C4-2B (cell line): ENCODE measurements at regions not wholly inside any gene's neighbourhood (a gene's known extent, or its start where the extent isn't known, plus 50 kb on each side); places are given as distances from the start of the nearest gene placed in this dataset.

Experiments
- H3K27ac ChIP-seq: fragments of 450-650 bp; 2 replicates; pipeline ENCODE4 v1.5.1; 2017
- CTCF ChIP-seq: fragments of 450-650 bp; conservative IDR thresholded peaks from 2 replicates; pipeline ENCODE4 v1.5.1; 2017; ENCODE audit warnings: mild to moderate bottlenecking
- ZFX ChIP-seq: fragments of 450-650 bp; IDR thresholded peaks from 2 replicates; pipeline ENCODE4 v1.6.1; 2017

DNA sequence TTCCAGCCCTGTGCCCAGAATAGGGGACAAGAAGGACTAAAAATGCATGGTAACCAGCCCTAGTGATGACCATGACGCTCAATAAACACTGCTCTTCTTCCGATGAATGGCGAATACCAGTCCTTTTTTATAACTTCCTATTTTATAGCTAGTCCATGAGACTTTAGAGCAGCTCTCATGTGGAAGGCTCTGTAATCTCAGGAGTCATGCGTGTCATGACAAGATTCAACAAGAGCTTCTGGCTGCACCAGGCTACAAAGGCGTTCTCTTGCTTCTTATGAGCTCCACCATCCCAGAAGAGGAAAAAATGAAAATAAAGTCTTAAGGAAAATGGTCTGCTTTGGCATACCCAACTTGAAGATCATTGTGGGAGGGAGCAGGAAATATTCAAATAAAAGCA lies 141.0 kb downstream of the TMCO5A start:
- H3K27ac ChIP-seq = no peak overlapping the region
- TF ChIP-seq ZFX (no peak), CTCF (no peak)

DNA sequence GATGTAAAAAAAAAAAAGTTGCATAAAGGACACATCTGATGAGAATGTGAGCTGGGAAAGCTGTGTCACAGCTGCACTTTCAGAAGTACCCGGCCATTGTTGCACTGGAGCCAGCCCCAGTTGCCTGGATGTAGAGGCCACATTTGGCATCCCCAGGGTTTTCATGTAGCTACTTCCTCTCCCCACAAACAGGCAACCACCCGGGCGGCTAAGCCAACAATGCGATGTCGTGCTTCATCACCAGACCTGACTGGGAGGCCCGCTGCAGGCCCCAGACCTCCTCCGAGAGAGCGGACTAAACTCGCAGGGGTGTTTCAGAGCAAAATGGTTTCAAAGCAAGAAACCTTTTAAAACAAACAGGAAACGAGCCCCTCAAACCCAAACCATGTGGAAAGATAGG lies 142.3 kb downstream of the TMCO5A start:
- no peak overlapping the region for H3K27ac ChIP-seq
- TF ChIP-seq CTCF (no peak), ZFX (no peak)

DNA sequence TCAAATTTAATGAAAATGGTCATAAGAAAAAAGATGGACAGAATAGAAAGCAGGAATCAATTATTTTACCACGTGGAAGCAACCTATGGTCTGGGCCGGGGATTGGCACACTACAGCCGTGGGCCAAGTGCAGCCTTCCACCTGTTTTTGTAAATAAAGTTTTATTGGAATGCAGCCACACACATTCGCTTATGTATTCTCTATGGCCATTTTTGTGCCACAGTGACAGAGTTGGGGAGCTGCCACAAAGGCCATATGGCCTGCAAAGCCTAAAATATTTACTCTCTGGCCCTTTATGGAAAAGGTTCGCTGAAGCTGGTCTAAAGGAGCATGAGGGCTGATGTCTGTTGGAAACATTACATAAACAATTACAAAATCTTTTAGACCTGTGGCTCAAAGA lies 144.8 kb downstream of the TMCO5A start:
- TF ChIP-seq CTCF (no peak), ZFX (no peak)
- no peak overlapping the region for H3K27ac ChIP-seq

DNA sequence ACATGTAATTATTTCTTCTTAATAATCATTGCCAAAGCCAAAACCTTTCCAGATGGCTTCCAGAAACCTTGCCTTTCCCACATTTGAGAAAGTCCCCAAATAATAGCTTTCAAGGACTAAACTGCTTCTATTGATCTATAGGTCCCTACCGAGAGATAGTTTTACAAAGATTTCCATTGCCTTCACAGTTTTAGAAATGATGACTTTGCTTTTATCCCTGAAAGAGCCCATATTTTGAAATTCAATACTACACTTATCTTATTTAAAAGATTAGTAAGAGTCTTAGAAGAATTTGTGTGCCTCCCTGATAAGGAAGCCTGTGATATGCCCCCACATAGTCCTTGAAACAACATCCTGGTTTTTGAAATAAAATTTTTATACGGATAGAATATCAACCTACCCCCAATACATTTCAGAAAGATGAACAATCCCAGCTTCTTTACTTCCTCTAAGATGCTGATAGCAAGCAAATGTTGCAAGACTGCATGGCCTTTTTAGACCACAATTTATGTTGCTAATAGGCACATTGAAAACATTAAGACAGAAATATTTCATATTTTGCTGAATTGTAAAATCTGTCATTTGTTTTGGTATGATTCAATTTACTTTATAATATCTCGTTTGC lies 146.3 kb downstream of the TMCO5A start:
- TF ChIP-seq ZFX (no peak), CTCF (no peak)
- H3K27ac ChIP-seq = no peak overlapping the region

- TF ChIP-seq CTCF (no peak), ZFX (no peak)
- no peak overlapping the region for H3K27ac ChIP-seq
Observed at GRCh38 chr15:38084289-38084688, 149.8 kb downstream of the TMCO5A start.

DNA sequence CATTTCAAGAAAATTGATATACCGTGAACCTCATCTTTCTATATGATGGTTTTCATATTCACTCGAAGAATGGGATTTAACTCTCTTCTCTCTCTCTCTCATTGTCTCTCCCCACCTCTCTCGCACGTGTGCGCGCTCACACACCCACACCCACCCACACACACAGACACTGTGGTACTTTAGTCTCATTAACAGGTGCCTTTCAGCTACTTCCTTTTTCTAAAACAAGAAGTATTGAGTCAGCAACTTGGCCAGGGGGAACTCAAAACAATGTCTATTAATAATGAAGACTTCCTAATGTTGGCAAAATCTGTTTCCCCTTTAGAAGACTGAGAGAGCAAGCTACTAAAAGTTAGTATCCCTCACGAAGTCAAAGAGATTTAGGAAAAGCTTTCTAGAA lies 150.7 kb downstream of the TMCO5A start:
- TF ChIP-seq CTCF (no peak), ZFX (no peak)

DNA sequence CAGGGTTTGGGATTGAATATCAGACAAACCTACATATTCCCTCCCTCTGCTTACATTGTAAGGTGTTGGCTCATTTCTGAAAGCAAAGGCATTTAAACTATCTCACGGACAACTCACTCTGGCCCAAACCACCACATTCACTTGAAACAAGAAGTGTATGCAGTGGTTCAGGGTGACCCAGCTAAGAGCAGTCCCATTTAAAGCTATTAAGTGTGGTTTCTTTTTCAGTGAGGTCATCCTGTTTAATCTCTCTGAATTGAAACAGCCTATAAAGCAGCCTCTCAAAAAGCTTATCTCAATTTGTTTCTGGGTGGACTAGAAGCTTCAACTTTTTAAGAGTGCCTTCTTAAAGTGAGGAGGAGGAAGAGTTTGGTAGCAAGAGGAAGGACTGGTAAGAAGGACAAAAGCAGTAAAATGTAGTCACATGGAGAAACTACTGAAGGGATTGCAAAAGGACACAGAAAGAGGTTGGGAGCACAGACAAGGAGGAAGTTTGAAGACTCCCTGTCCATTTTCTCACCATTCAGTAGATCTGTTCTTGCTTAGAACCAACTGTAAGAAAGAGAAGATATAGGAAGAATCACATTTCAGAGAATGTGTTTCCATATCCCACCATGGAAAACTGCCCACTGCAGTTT lies 151.6 kb downstream of the TMCO5A start:
- no peak for TF ChIP-seq CTCF
- no peak for TF ChIP-seq ZFX
- no peak overlapping the region for H3K27ac ChIP-seq

More for the DNA sequence above, 150.7 kb downstream of the TMCO5A start:
- H3K27ac ChIP-seq = no peak overlapping the region
